GM21447 (cell line): ENCODE measurements at regions not wholly inside any gene's neighbourhood (a gene's known extent, or its start where the extent isn't known, plus 50 kb on each side); places are given as distances from the start of the nearest gene placed in this dataset.

Experiments
- ATAC-seq: cut with Tn5 transposase; IDR thresholded peaks from one replicate; pipeline ENCODE4 v1.9.1; 2021; ENCODE audit not compliant: unreplicated experiment

GRCh38 chr3:124395584-124396338 is 334.5 kb upstream of the UMPS start:
- no peak for ATAC-seq

GRCh38 chr3:124396339-124396950 is 333.8 kb upstream of the UMPS start:
- ATAC-seq = no peak

GRCh38 chr3:124397088-124397487 is 333.2 kb upstream of the UMPS start:
- ATAC-seq = no peak

GRCh38 chr3:124398594-124398993 is 331.7 kb upstream of the UMPS start:
- no peak for ATAC-seq

- no peak for ATAC-seq
Observed at GRCh38 chr3:124401843-124402242, 328.4 kb upstream of the UMPS start.

DNA sequence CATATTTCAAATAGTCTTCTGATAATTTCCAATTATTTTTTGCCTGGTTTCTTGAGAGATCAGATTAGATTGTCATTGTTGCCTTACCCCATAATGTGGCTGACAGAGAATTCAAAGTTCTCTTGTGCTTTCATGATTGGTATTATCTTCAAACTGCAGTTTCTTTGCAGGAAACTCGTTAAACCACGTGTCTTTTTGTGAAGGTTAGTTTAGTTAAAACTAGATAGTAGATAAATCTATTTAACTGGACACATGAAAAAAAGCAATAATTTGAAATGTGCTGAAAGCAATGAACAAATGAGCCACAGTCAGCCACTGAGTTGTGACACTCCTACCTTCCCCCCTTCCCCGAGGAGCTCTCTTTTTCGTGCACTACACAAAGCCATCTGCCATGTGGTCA is 327.5 kb upstream of the UMPS start:
- no peak for ATAC-seq

DNA sequence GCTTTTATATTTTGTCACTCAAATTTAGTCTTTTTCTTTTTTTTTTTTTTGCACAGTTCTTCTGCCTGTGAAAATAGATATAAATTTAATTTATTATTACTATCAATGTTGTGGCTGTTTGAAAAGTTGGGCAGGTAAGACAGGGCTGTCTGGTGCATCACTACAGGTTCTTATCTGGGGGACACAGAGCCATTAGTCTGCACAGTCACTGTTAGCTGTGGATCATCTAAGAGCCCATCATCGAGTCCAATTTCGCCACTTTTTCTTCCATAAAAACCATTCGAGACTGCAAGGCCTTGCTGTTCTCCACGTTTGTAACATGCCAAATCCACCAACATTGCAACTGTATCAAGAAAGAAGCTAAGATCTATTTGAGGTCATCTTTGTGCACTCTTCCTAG is 325.6 kb upstream of the UMPS start:
- ATAC-seq = no peak

DNA sequence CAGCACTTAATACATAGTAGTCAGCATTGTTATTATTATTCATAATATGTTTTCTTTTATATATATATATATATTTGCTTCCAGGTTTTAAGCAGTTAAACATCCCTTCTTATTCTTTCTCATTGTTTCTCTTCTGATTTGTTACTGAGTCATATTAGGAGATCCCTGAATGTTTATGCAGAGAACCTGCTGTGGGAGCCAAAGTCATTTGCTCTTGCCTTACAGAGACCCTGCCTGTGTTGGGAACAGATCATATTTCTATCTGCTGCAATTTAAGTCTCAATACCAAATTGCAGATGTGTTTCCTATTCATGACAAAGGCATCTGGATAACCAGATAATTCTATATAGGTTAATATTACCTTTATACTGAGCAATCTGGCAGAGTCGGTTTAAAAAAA is 323.0 kb upstream of the UMPS start:
- ATAC-seq = no peak

DNA sequence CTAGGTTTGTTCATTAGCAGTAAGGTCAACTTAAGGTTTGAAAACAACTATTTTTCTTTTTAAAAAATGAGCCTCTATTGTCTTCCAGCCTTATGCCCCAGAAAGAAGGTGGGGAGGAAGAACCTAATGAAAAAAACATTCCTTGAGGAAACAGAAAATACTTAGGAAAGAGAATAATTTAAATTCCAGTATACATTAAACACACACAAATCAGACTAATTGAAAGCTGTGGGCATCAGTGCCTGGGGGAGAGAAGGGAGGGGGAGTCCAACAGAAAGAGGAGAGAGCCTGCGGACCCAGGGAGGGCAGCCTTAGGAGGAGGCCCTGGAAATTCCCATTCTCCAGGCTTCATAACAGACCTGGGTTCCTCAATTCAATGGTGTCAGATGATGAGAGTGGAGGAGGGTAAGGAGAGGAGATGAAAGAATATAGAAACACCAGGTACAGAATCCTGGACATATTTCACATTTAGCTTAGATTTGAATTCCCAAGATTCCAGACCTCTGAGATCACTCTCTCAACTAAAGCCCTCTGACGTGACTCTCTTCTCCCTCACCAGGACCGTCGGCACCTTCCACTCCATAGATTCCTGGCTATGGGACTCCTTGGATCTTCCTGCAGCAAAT is 320.5 kb upstream of the UMPS start:
- ATAC-seq = no peak

DNA sequence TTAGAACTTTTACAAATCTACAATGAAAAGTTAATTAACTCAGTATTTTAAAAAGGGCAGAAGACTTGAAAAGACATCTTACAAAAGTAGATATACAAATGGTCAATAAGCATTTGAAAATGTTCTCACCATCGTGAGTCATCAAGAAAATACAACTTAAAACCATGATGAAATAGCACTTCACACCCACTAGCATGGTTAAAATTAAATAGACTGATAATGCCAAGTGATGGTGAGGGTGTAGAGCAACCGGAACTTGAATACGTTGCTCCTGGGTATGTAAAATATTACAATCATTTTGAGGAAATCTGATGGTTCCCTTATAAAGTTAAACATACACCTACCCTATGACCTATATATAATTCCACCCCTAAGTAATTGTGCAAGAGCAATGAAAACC is 319.8 kb upstream of the UMPS start:
- ATAC-seq = no peak

DNA sequence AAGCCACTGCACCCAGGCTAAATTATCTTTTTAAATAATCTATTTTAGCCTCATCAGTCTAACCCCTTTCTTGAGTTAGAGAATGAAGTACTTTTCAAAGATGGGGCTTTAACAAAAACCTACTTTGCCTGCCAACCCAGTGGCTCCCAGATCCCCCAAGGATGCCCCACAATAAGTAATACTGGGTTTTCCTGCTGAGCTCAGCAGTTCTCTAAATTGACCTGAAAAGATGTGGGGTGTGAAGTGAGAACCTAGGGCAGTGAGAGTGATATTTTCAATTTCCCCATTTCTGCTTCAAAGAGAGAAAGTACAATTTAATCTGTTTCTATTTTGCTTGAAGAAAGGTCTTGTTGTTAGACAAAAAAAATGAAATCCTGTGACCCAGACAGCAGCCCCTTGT is 318.5 kb upstream of the UMPS start:
- ATAC-seq = no peak

GRCh38 chr3:124412644-124413043 is 317.6 kb upstream of the UMPS start:
- ATAC-seq = no peak

- no peak for ATAC-seq
Observed at GRCh38 chr3:124413393-124413792, 316.9 kb upstream of the UMPS start.

GRCh38 chr3:124413989-124414598 is 316.2 kb upstream of the UMPS start:
- no peak for ATAC-seq

- no peak for ATAC-seq
Observed at GRCh38 chr3:124415446-124415960, 314.7 kb upstream of the UMPS start.

- ATAC-seq = no peak
Observed at GRCh38 chr3:124419303-124419702, 310.9 kb upstream of the UMPS start.

GRCh38 chr3:124420392-124420791 is 309.9 kb upstream of the UMPS start:
- ATAC-seq = no peak

- no peak for ATAC-seq
Observed at GRCh38 chr3:124422805-124423204, 307.4 kb upstream of the UMPS start.

DNA sequence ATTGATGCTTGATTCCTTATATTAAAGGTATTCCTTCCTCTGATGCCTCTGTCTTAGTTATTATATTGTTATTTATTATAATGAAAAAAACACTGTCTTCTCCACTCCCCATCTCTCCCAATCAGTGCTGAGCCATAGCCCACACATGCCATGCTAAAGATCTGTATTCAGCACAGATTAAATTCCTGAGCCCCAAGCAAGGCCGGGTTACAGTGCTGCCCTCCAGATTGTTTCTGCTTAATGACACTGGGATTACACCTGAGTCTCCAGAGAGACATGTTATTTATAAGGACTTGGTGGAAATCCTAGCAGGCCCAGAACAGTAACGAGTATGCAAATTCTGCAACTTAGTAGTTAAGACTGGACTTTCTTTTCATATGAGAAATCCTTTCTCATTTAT is 305.9 kb upstream of the UMPS start:
- no peak for ATAC-seq

- ATAC-seq = no peak
Observed at GRCh38 chr3:124425972-124426371, 304.3 kb upstream of the UMPS start.

DNA sequence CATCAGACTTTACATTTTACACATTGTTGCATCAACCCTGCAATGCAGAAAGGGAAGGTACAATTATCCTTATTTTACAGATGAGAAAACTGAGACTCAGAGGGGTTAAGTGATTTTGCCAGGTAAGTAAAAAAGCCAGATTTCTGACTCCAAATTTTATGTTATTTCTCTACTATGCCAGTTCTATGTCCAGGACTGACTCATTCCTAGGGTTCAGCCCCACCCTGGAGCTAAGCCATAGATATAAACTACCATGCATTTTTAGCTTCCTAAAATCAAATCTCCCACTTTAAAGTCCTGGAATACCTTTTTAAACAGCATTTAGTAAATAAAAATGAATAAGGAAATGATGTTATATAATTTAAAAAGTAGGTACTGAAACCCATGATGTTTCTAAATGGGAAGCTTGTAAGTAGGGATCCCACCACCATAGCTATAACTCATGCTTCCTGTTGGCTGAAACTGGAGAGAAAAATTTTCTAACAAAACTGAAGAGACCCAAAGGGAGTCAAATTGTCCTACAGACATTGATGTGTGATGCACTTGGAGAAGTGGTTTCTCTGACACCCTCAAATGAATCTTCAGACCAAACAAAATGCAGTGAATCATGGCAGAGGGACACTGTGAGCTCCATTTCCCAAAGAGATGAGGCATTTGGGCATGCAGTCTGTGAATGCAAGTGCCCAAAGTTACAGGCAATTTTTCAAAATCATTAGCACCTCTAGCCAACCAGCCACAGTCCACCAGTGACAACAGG is 301.7 kb upstream of the UMPS start:
- no peak for ATAC-seq
